ENCODE measurements at regions not wholly inside any gene's neighbourhood (a gene's known extent, or its start where the extent isn't known, plus 50 kb on each side); places are given as distances from the start of the nearest gene placed in this dataset.
"Not testable (repeated sequence)": the region's sequence is repeated elsewhere in the genome, so short reads cannot be mapped to it uniquely, and the experiment has no call there.

GRCh38 chr10:90079819-90080218, 378.4 kb downstream of the KIF20B start:
- Histone ChIP-seq H3K27ac (replicated peaks; ENCODE audit: low read length) (no peak overlapping the region), H3K9ac (ENCODE audit: low read depth, low read length, poor library complexity) (no peak overlapping the region), H3K4me1 (ENCODE audit: control insufficient read depth in 2 of 2, insufficient read depth in 1 of 2, low read depth in 1 of 2, low read length in 2 of 2) (peaks cover 0 to 2% of the 10 kb centered on the region in 2 donors), H2BK120ac (ENCODE audit: low read depth, low read length) (no peak overlapping the region), H3K23ac (ENCODE audit: low read depth, low read length, poor library complexity) (no peak overlapping the region), H2AK5ac (ENCODE audit: low read depth, low read length) (no peak overlapping the region), H3K14ac (ENCODE audit: low read length) (no peak overlapping the region), H3K4me2 (ENCODE audit: insufficient read depth, low read length, poor library complexity, severe bottlenecking) (no peak overlapping the region), H3K9me3 (replicated peaks in 1 of 2; ENCODE audit: control insufficient read depth in 2 of 2, insufficient read depth in 1 of 2, low read depth in 1 of 2, low read length in 2 of 2) (peaks cover 0 to 1% of the 10 kb centered on the region in 2 donors), H2BK15ac (ENCODE audit: low read length) (no peak overlapping the region), H3K36me3 (replicated peaks in 1 of 2; ENCODE audit: control insufficient read depth in 2 of 2, insufficient read depth in 2 of 2, low read length in 2 of 2) (no peaks in the 10 kb centered on the region), H3K4ac (ENCODE audit: low read length) (no peak overlapping the region), H2BK12ac (ENCODE audit: low read length) (no peak overlapping the region), H3K4me3 (ENCODE audit: low read length in 2 of 2) (no peak overlapping the region), H4K8ac (ENCODE audit: low read depth, low read length) (no peak overlapping the region), H3K79me1 (ENCODE audit: low read depth, low read length) (no peaks in the 10 kb centered on the region), H2AFZ (ENCODE audit: low read length) (no peak overlapping the region), H4K91ac (ENCODE audit: low read depth, low read length, poor library complexity) (no peak overlapping the region), H3K18ac (ENCODE audit: low read length) (no peak overlapping the region), H2BK5ac (ENCODE audit: low read length) (no peak overlapping the region), H3K27me3 (ENCODE audit: control insufficient read depth in 3 of 3, insufficient read depth in 3 of 3, low read depth in 1 of 3, low read length in 3 of 3) (no peaks in the 10 kb centered on the region)
- no peak for DNase-seq (ENCODE audit: low spot score)
- no CpG with 5 or more reads among the region's 2 CpGs for WGBS, 2 donors (ENCODE audit: extremely low coverage in 2 of 2, insufficient read length in 2 of 2, insufficient replicate concordance in 1 of 2)

GRCh38 chr10:90086606-90087190, 385.3 kb downstream of the KIF20B start:
- H3K27ac ChIP-seq (replicated peaks; ENCODE audit: low read length); H3K14ac ChIP-seq (ENCODE audit: low read length); H3K79me1 ChIP-seq (ENCODE audit: low read depth, low read length); H3K36me3 ChIP-seq (replicated peaks in 1 of 2; ENCODE audit: control insufficient read depth in 2 of 2, insufficient read depth in 2 of 2, low read length in 2 of 2); H2BK5ac ChIP-seq (ENCODE audit: low read length); H3K9me3 ChIP-seq (replicated peaks in 1 of 2; ENCODE audit: control insufficient read depth in 2 of 2, insufficient read depth in 1 of 2, low read depth in 1 of 2, low read length in 2 of 2); H3K4me1 ChIP-seq (ENCODE audit: control insufficient read depth in 2 of 2, insufficient read depth in 1 of 2, low read depth in 1 of 2, low read length in 2 of 2); H3K4me3 ChIP-seq (ENCODE audit: low read length in 2 of 2); H4K8ac ChIP-seq (ENCODE audit: low read depth, low read length); H3K9ac ChIP-seq (ENCODE audit: low read depth, low read length, poor library complexity); H2AFZ ChIP-seq (ENCODE audit: low read length); H3K4me2 ChIP-seq (ENCODE audit: insufficient read depth, low read length, poor library complexity, severe bottlenecking); DNase-seq (ENCODE audit: low spot score); H2BK15ac ChIP-seq (ENCODE audit: low read length); H3K18ac ChIP-seq (ENCODE audit: low read length); H2BK12ac ChIP-seq (ENCODE audit: low read length); H3K23ac ChIP-seq (ENCODE audit: low read depth, low read length, poor library complexity); H2AK5ac ChIP-seq (ENCODE audit: low read depth, low read length); H3K4ac ChIP-seq (ENCODE audit: low read length); H4K91ac ChIP-seq (ENCODE audit: low read depth, low read length, poor library complexity); H3K27me3 ChIP-seq (ENCODE audit: control insufficient read depth in 3 of 3, insufficient read depth in 3 of 3, low read depth in 1 of 3, low read length in 3 of 3); H2BK120ac ChIP-seq (ENCODE audit: low read depth, low read length): not testable (repeated sequence)
- WGBS, 2 donors (ENCODE audit: extremely low coverage in 2 of 2, insufficient read length in 2 of 2, insufficient replicate concordance in 1 of 2) = no CpG with 5 or more reads among the region's 2 CpGs

- Histone ChIP-seq H2BK15ac (ENCODE audit: low read length) (no peak overlapping the region), H3K4me1 (ENCODE audit: control insufficient read depth in 2 of 2, insufficient read depth in 1 of 2, low read depth in 1 of 2, low read length in 2 of 2) (no peaks in the 10 kb centered on the region), H3K79me1 (ENCODE audit: low read depth, low read length) (no peaks in the 10 kb centered on the region), H3K4me2 (ENCODE audit: insufficient read depth, low read length, poor library complexity, severe bottlenecking) (no peak overlapping the region), H2BK12ac (ENCODE audit: low read length) (no peak overlapping the region), H3K18ac (ENCODE audit: low read length) (no peak overlapping the region), H2BK5ac (ENCODE audit: low read length) (no peak overlapping the region), H2AK5ac (ENCODE audit: low read depth, low read length) (no peak overlapping the region), H4K91ac (ENCODE audit: low read depth, low read length, poor library complexity) (no peak overlapping the region), H4K8ac (ENCODE audit: low read depth, low read length) (no peak overlapping the region), H3K36me3 (replicated peaks in 1 of 2; ENCODE audit: control insufficient read depth in 2 of 2, insufficient read depth in 2 of 2, low read length in 2 of 2) (no peaks in the 10 kb centered on the region), H3K23ac (ENCODE audit: low read depth, low read length, poor library complexity) (no peak overlapping the region), H3K4ac (ENCODE audit: low read length) (no peak overlapping the region), H3K9ac (ENCODE audit: low read depth, low read length, poor library complexity) (no peak overlapping the region), H3K14ac (ENCODE audit: low read length) (no peak overlapping the region), H2AFZ (ENCODE audit: low read length) (no peak overlapping the region), H3K4me3 (ENCODE audit: low read length in 2 of 2) (no peak overlapping the region), H3K9me3 (replicated peaks in 1 of 2; ENCODE audit: control insufficient read depth in 2 of 2, insufficient read depth in 1 of 2, low read depth in 1 of 2, low read length in 2 of 2) (no peaks in the 10 kb centered on the region), H3K27ac (replicated peaks; ENCODE audit: low read length) (no peak overlapping the region), H3K27me3 (ENCODE audit: control insufficient read depth in 3 of 3, insufficient read depth in 3 of 3, low read depth in 1 of 3, low read length in 3 of 3) (no peaks in the 10 kb centered on the region), H2BK120ac (ENCODE audit: low read depth, low read length) (no peak overlapping the region)
- DNase-seq (ENCODE audit: low spot score) = no peak
- WGBS, 2 donors (ENCODE audit: extremely low coverage in 2 of 2, insufficient read length in 2 of 2, insufficient replicate concordance in 1 of 2) = no CpG with 5 or more reads among the region's 2 CpGs
Measured at GRCh38 chr10:90087197-90088023, 386.0 kb downstream of the KIF20B start.

GRCh38 chr10:90088024-90088317, 386.6 kb downstream of the KIF20B start:
- Histone ChIP-seq H4K91ac (ENCODE audit: low read depth, low read length, poor library complexity) (no peak overlapping the region), H2BK120ac (ENCODE audit: low read depth, low read length) (no peak overlapping the region), H3K9me3 (replicated peaks in 1 of 2; ENCODE audit: control insufficient read depth in 2 of 2, insufficient read depth in 1 of 2, low read depth in 1 of 2, low read length in 2 of 2) (no peaks in the 10 kb centered on the region), H2BK5ac (ENCODE audit: low read length) (no peak overlapping the region), H3K4me2 (ENCODE audit: insufficient read depth, low read length, poor library complexity, severe bottlenecking) (no peak overlapping the region), H3K4me3 (ENCODE audit: low read length in 2 of 2) (no peak overlapping the region), H3K36me3 (replicated peaks in 1 of 2; ENCODE audit: control insufficient read depth in 2 of 2, insufficient read depth in 2 of 2, low read length in 2 of 2) (no peaks in the 10 kb centered on the region), H3K4ac (ENCODE audit: low read length) (no peak overlapping the region), H3K4me1 (ENCODE audit: control insufficient read depth in 2 of 2, insufficient read depth in 1 of 2, low read depth in 1 of 2, low read length in 2 of 2) (no peaks in the 10 kb centered on the region), H2BK12ac (ENCODE audit: low read length) (no peak overlapping the region), H2AFZ (ENCODE audit: low read length) (no peak overlapping the region), H3K79me1 (ENCODE audit: low read depth, low read length) (no peaks in the 10 kb centered on the region), H3K23ac (ENCODE audit: low read depth, low read length, poor library complexity) (no peak overlapping the region), H2BK15ac (ENCODE audit: low read length) (no peak overlapping the region), H3K18ac (ENCODE audit: low read length) (no peak overlapping the region), H2AK5ac (ENCODE audit: low read depth, low read length) (no peak overlapping the region), H3K27me3 (ENCODE audit: control insufficient read depth in 3 of 3, insufficient read depth in 3 of 3, low read depth in 1 of 3, low read length in 3 of 3) (no peaks in the 10 kb centered on the region), H4K8ac (ENCODE audit: low read depth, low read length) (no peak overlapping the region), H3K27ac (replicated peaks; ENCODE audit: low read length) (no peak overlapping the region), H3K9ac (ENCODE audit: low read depth, low read length, poor library complexity) (no peak overlapping the region), H3K14ac (ENCODE audit: low read length) (no peak overlapping the region)
- DNase-seq (ENCODE audit: low spot score) = no peak
- no CpG with 5 or more reads among the region's 4 CpGs for WGBS, 2 donors (ENCODE audit: extremely low coverage in 2 of 2, insufficient read length in 2 of 2, insufficient replicate concordance in 1 of 2)

Data from neuronal stem cell (in vitro differentiated cells).